ENCODE measurements at regions not wholly inside any gene's neighbourhood (a gene's known extent, or its start where the extent isn't known, plus 50 kb on each side); places are given as distances from the start of the nearest gene placed in this dataset.

DNA sequence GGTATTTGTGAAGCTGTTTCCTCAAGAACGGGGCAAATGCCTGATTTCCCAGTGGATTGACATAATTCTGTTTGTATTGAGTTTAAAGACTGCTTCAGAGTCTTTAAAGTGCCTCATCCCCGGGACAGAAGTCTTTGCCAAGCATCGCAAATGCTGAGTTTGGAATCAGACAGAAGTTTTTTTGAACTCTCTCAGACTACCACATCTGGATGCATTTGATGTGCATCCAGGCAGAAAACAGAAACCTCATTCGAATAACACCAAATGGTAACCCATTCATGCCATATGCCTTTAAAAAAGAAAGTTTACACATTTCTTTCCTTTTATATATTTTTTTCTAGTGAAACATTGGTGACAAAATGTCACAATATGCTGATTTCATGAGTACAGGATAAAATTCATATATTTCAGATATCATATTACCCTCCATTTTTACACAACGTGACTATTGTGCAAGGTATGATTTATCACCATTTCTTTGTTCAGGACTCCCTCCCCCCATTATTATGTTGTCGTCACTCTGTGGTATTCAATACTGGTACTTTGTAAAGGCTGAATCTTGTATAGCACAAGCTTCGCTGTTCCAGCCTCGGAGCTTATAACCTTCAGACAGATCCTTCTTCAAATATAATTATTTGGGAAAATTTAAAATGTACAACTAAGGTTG, 91.1 kb downstream of the ZNF608 start:
- Mint-ChIP-seq H3K36me3 (ENCODE audit: low read depth) (no peaks in the 10 kb centered on the region), H3K27ac (no peak overlapping the region), H3K4me1 (peaks cover 17% of the 10 kb centered on the region), H3K27me3 (peaks cover 41% of the 10 kb centered on the region), H3K9me3 (no peaks in the 10 kb centered on the region), H3K4me3 (no peak overlapping the region)
- ATAC-seq = no peak
- DNase-seq = no peak

DNA sequence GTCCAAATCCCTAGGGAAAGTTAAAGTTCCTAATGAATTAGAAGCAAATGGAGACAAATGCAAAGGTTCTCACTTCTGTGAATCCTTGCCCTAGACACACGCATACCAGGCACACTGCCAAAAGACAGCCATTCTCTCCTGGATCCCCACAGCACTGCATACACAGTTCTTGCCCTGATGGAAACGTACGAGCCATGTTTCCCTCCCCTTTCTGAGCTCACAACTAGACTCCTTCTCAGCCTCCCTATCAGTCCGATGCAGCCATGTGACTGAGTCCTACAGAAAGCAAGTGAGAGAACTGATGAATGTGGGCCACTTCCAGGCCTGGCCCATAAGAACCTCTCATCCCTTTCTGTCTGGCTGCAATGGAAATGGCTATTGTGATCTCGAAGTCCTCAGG, 92.0 kb downstream of the ZNF608 start:
- Mint-ChIP-seq H3K4me3 (no peak overlapping the region), H3K36me3 (ENCODE audit: low read depth) (peaks cover 2% of the 10 kb centered on the region), H3K27ac (no peak overlapping the region), H3K9me3 (no peaks in the 10 kb centered on the region), H3K4me1 (peaks cover 26% of the 10 kb centered on the region), H3K27me3 (peaks cover 45% of the 10 kb centered on the region)
- no peak for ATAC-seq
- no peak for DNase-seq

DNA sequence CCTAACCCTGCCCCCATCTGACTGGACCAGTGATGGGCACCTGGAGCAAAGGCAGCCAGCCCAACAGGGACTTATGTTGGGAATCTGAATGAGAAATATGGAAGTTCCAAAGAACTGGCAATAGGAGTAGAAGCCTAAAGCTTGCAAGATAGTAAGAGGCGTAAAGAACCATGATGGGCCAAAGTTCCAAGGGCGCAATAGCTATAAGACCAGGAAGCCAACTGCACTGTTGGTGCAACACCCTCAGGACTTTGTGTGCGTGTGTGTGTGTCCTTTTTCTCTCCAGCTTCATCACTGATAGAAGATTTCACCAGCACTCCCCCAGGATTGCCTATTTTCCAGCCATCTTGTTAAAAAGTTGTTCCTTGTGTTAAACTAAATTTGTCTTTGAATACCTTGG, 92.8 kb downstream of the ZNF608 start:
- Mint-ChIP-seq H3K27ac (no peak overlapping the region), H3K4me3 (no peak overlapping the region), H3K27me3 (peaks cover 44% of the 10 kb centered on the region)

DNA sequence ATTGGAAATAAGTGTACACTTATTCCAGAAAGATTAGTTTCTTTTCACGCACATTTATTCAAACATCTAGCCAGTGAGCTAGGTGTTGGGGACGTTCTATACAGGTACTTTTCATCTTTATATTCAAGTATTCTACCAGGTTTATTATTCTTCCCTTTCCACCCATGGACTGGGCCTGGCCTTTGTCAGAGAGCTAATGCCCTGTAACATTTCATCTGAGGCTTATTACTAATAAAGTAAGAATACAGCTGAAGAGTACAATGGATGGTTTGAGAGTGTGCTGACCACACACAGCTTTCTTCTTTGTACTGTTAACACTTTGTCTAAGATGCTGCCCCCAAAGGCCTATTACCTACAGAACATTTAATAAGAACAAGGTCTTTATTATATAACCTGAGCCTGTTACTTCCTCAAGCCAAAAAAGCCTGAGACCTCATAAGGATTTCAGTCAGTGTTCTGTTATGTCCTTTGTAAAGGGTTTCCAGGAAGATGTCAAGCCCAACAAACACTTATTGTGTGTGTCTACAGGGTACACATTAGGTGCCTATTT, 93.5 kb downstream of the ZNF608 start:
- H3K4me1 Mint-ChIP-seq = peaks cover 34% of the 10 kb centered on the region
- no peak overlapping the region for H3K4me3 Mint-ChIP-seq
- ATAC-seq (no peak), DNase-seq (no peak)
- no peaks in the 10 kb centered on the region for H3K9me3 Mint-ChIP-seq
- peaks cover 2% of the 10 kb centered on the region for H3K36me3 Mint-ChIP-seq (ENCODE audit: low read depth)
- H3K27me3 Mint-ChIP-seq = peaks cover 48% of the 10 kb centered on the region
- no peak overlapping the region for H3K27ac Mint-ChIP-seq

More for the DNA sequence above, 92.8 kb downstream of the ZNF608 start:
- ATAC-seq (no peak), DNase-seq (no peak)
- peaks cover 2% of the 10 kb centered on the region for H3K36me3 Mint-ChIP-seq (ENCODE audit: low read depth)
- H3K9me3 Mint-ChIP-seq = no peaks in the 10 kb centered on the region
- peaks cover 30% of the 10 kb centered on the region for H3K4me1 Mint-ChIP-seq

DNA sequence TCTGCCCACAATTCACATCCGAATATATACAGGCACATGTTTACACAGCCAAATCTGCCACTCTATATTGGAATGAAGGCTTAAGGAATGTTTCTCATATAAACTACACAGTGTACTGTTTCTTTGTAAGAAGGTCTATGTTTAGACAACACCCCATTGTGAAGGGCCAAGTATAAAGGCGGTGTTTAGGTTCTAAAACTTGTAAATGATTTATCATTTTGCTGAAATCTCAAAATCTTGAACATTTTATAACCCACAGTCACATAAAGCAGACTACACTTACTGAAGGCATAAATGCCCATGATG, 94.0 kb downstream of the ZNF608 start:
- Mint-ChIP-seq H3K27me3 (peaks cover 53% of the 10 kb centered on the region), H3K36me3 (ENCODE audit: low read depth) (peaks cover 2% of the 10 kb centered on the region), H3K9me3 (no peaks in the 10 kb centered on the region), H3K4me3 (no peak overlapping the region), H3K27ac (no peak overlapping the region), H3K4me1 (peaks cover 34% of the 10 kb centered on the region)
- no peak for DNase-seq
- ATAC-seq = no peak

DNA sequence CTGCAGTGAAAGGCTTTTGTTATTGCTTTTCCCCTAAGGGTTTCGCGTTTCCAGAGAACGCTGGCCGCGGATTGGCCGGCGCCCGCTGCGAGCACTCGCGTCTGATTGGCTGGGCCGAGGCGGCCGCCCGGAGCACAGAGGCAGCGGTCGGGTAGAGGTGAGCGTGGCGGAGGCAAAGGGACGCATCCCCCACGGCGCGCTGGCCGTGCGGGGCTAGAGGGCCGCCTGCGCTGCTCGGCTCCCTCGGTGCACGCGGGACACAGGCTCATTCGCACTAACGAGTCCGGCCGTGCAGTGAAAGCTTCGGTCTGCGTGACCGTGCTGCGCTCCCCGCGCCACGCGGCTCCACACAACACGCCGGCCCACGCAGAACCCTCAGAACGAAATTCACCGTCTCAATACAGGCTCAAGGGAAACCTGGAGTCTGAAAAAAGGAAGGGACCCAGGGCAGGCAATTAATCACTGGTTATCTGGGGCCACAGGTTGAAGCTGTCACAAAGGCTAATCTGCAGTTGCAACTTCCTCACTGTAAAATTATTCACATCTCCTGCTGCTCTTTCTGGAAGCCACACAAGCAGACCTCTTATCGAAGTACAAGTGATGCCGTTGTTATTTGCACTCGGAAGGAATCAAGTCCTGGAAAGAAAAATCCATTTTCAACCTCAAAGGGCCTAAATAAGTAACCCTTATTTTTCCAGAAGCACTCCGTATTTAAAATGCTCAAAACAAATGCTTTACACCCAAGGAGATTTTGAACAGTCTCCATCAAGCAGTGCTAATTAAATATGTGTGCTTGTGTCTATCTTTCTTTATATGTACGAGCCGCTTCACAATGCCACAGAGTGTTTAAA, 94.6 kb downstream of the ZNF608 start:
- ATAC-seq (peak; percentile 62), DNase-seq (peak; percentile 41)
- peaks cover 34% of the 10 kb centered on the region for H3K4me1 Mint-ChIP-seq
- peak overlapping the region; percentile 56 for H3K4me3 Mint-ChIP-seq
- peaks cover 59% of the 10 kb centered on the region for H3K27me3 Mint-ChIP-seq
- H3K9me3 Mint-ChIP-seq = no peaks in the 10 kb centered on the region
- peaks cover 2% of the 10 kb centered on the region for H3K36me3 Mint-ChIP-seq (ENCODE audit: low read depth)
- H3K27ac Mint-ChIP-seq = no peak overlapping the region

DNA sequence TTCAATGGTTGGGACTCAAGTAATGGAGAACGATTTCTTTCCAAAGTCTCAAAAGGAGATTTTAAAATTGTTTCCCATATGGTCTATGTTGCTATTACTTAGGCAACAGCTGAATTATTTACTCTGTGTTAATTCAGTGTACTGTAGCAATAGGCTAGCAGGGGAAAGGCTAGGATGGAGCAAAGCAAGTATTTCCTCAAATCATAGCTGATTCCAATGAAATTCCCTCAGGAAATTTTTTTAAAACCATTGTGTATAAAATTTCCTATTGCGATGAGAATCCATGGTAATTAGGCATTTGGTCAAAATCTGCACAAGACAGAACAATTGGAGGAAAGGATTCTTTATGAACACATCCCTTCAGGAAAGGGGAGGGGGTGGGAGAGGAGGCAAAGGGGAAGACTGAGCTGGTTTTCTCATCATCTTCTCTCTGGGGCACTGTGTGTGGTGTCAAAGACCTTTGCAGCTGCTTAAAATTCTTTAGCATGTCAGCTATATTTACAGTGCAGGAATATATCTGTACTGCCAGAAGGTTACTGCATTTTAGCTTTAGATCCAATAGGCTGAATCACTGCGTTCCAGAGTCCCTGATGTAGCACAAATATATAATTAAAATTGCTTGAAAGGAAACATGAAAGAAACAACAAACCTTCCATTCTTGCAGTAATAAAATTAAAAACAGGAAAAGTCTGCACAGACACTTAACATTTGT, 95.3 kb downstream of the ZNF608 start:
- no peak for ATAC-seq
- Mint-ChIP-seq H3K9me3 (no peaks in the 10 kb centered on the region), H3K36me3 (ENCODE audit: low read depth) (peaks cover 2% of the 10 kb centered on the region), H3K27me3 (peaks cover 65% of the 10 kb centered on the region), H3K27ac (no peak overlapping the region), H3K4me3 (peak overlapping the region; percentile 56), H3K4me1 (peaks cover 34% of the 10 kb centered on the region)
- DNase-seq = no peak

DNA sequence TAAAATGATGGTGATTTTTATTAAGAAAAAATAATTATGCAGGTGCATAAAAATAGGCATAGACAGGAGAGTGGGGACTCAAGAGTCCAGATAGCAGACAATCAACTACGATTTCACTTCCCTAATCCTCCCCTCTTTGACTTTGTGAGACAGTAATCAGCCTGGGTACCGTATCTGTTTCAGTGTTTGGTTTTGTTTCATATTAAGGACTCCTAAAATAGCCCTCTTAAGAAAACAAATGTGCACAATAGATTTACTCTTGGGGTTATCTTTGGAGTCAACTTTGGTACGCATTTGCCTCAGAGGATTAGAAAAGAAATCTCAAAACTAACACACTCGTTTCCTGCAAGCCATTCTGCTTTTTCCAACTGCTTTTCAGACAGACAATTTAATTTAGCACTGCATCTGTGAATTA, 96.3 kb downstream of the ZNF608 start:
- DNase-seq = no peak
- H3K9me3 Mint-ChIP-seq = no peaks in the 10 kb centered on the region
- peaks cover 65% of the 10 kb centered on the region for H3K27me3 Mint-ChIP-seq
- peak overlapping the region; percentile 57 for H3K4me3 Mint-ChIP-seq
- no peak for ATAC-seq
- H3K4me1 Mint-ChIP-seq = peaks cover 37% of the 10 kb centered on the region
- H3K36me3 Mint-ChIP-seq (ENCODE audit: low read depth) = peaks cover 2% of the 10 kb centered on the region
- H3K27ac Mint-ChIP-seq = peak overlapping the region; percentile 94

DNA sequence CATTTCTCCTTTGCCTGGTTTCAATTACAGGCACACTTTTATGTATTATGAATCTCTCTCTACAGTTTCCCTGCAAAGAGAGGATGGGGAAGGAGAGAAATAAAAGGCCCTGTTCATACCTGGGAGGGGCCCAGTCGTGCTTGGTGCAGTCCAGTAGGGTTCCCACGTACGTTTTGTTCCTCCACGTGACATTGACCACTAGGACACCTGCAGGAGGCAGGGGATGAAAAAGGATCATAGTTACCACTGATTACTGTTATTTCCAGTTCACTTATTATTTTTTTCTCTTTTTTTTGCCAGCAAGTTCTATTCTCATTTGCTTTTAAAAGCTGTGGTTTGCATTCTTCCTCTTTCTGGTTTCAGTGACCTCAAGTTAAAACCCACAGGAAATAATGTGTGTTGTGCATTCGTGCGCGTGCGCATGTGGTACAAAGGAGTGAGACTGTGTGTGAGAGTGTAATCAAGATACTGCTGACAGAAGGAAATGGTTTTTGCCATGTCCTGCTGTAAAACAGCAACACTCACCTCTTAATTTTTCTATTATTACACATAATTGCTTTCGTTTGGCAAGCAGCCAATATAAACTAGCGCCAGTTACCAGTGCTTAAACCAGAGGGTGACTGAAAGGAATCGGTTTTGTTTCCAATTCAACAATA, 96.8 kb downstream of the ZNF608 start:
- Mint-ChIP-seq H3K9me3 (no peaks in the 10 kb centered on the region), H3K4me3 (peak overlapping the region; percentile 57), H3K27ac (peak overlapping the region; percentile 94), H3K27me3 (peaks cover 66% of the 10 kb centered on the region), H3K36me3 (ENCODE audit: low read depth) (peaks cover 2% of the 10 kb centered on the region), H3K4me1 (peaks cover 37% of the 10 kb centered on the region)
- DNase-seq (peak; percentile 63), ATAC-seq (peak; percentile 77)

DNA sequence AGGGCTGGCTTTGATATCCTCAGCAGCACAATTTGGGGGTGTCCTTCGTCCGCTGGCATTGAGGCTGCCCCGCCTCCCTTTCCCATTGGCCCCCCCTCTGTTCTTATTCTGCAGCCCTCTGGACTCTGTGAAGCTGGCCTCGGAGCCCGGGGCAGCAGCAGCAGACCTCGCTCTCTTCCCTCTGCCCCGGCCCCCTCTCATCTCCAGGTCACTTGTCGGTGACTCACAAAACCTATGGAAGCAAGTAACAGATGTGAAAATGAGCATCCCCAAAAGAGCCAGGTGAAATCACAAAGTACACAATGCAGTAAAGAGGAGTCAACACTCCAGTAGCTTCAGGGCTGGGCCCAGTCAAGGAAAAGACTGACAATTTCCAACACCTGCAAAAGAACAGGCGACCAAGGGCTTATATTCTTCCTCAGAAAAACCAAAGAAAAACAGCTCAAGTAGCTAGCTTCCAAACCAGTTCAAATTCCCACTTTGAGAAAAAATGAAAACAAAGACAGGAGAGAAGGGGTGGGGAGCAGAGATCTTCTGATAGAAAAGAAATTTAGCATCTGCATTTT, 97.5 kb downstream of the ZNF608 start:
- H3K9me3 Mint-ChIP-seq = no peaks in the 10 kb centered on the region
- DNase-seq (no peak), ATAC-seq (no peak)
- H3K4me3 Mint-ChIP-seq = no peak overlapping the region
- peaks cover 69% of the 10 kb centered on the region for H3K27me3 Mint-ChIP-seq
- peaks cover 2% of the 10 kb centered on the region for H3K36me3 Mint-ChIP-seq (ENCODE audit: low read depth)
- peak overlapping the region; percentile 94 for H3K27ac Mint-ChIP-seq
- peaks cover 37% of the 10 kb centered on the region for H3K4me1 Mint-ChIP-seq

DNA sequence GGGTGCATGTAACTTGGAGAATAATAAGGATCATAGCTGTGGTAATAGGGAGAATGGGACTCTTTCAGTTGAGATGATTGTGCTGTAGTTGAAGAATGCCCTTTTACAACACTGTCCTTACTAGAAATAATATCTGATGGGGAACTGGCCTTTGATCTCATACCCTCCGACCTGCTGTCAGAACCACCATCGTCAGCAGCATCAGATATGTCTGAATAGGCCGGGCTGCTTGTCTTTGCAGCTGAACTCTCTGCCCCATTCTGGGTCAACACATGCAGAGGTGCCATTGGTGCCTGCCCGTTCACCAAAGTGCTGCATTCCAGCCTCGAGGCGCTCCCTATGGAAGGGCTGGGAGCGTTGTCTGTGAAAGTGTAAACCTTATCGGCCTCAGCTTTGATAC, 99.1 kb downstream of the ZNF608 start:
- Mint-ChIP-seq H3K27ac (no peak overlapping the region), H3K27me3 (peaks cover 66% of the 10 kb centered on the region), H3K36me3 (ENCODE audit: low read depth) (peaks cover 2% of the 10 kb centered on the region), H3K4me1 (peaks cover 35% of the 10 kb centered on the region), H3K4me3 (no peak overlapping the region), H3K9me3 (no peaks in the 10 kb centered on the region)
- no peak for ATAC-seq
- DNase-seq = no peak

DNA sequence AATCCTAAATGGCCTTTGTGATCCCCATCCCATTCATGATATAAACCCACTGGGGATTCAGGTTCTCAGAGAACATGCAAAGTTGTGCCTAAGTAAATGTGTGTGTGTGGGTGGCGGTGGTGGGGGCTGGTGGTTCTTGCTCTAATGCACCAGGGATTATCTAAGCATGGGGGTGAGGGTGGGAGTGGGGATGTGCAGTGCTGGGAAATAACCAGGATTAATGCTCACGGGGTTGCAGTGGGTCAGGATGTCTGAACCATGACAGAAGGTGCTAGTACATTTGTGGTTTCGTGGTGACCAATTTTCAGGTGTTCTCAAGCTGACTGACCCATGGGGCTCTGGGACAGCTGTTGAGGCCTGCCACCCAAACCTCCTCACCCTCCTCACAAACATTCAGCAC, 101.0 kb downstream of the ZNF608 start:
- H3K27ac Mint-ChIP-seq = no peak overlapping the region
- no peak for ATAC-seq
- H3K4me3 Mint-ChIP-seq = no peak overlapping the region
- H3K4me1 Mint-ChIP-seq = peaks cover 25% of the 10 kb centered on the region
- peaks cover 2% of the 10 kb centered on the region for H3K36me3 Mint-ChIP-seq (ENCODE audit: low read depth)
- DNase-seq = no peak
- peaks cover 61% of the 10 kb centered on the region for H3K27me3 Mint-ChIP-seq
- H3K9me3 Mint-ChIP-seq = no peaks in the 10 kb centered on the region

DNA sequence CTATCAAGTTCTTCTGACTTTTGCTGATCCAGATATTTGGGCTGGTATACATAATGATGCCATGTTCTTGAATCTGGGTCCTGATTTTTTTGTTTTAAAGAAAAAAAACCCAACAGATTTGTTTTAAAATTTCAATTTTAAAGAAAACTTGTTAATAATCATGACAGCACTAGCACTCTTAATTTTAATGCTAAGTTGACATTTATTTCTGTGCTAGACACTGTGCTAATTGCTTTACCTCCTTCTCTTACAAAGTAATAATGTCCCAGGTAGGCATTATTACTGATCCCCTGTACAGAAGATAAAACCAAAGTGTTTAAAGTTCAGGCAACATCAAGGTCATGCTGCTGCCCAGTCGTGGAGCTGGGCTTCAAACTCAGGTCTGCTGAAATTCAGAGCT, 101.9 kb downstream of the ZNF608 start:
- no peak for DNase-seq
- no peaks in the 10 kb centered on the region for H3K36me3 Mint-ChIP-seq (ENCODE audit: low read depth)
- peaks cover 58% of the 10 kb centered on the region for H3K27me3 Mint-ChIP-seq
- no peak for ATAC-seq
- peaks cover 16% of the 10 kb centered on the region for H3K4me1 Mint-ChIP-seq
- no peak overlapping the region for H3K27ac Mint-ChIP-seq
- no peak overlapping the region for H3K4me3 Mint-ChIP-seq
- no peaks in the 10 kb centered on the region for H3K9me3 Mint-ChIP-seq

DNA sequence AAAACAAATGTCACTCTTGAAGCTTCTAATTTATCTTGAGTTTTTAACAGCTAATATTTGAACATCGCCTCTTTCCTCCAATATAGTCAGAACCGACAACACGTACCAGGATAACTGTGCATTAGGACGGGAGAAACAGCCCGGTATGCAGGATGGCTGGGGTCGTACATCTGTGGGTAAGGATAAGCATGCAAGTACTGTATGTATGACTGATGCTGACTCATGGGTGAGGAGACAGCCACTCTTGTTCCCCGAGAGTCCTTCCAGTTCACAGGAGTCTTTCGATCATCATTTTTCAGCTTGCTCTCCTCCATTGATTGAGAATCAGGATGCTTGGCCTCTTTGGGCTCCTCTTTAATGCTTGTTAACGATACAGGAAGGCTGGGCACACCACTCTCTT, 102.3 kb downstream of the ZNF608 start:
- peaks cover 54% of the 10 kb centered on the region for H3K27me3 Mint-ChIP-seq
- no peaks in the 10 kb centered on the region for H3K9me3 Mint-ChIP-seq
- no peak overlapping the region for H3K4me3 Mint-ChIP-seq
- no peak for DNase-seq
- ATAC-seq = no peak
- no peak overlapping the region for H3K27ac Mint-ChIP-seq
- H3K36me3 Mint-ChIP-seq (ENCODE audit: low read depth) = no peaks in the 10 kb centered on the region
- peaks cover 12% of the 10 kb centered on the region for H3K4me1 Mint-ChIP-seq
